Mesenchymal stem cell (in vitro differentiated cells and primary cell): ENCODE measurements at regions not wholly inside any gene's neighbourhood (a gene's known extent, or its start where the extent isn't known, plus 50 kb on each side); places are given as distances from the start of the nearest gene placed in this dataset.
A peak's percentile ranks its signal among the peaks of the same experiment; 100 is the strongest.

ENCODE experiments used
- DNase-seq: peaks from one replicate; pipeline ENCODE4 v3.0.0-alpha.2; 2013
- H2AFZ ChIP-seq: one replicate; pipeline ENCODE4 v1.6.1; 2013; ENCODE audit warnings: low read depth, mild to moderate bottlenecking, control low read depth, inconsistent platforms, low read length, moderate library complexity
- H2AK5ac ChIP-seq: 2 replicates; pipeline ENCODE4 v1.6.1; 2013; ENCODE audit warnings: low read length, moderate library complexity, mild to moderate bottlenecking, inconsistent platforms; ENCODE audit not compliant: severe bottlenecking
- H2BK120ac ChIP-seq: one replicate; pipeline ENCODE4 v1.6.1; 2013; ENCODE audit warnings: low read depth, mild to moderate bottlenecking, inconsistent platforms, low read length, moderate library complexity
- H2BK12ac ChIP-seq, 2 experiments: one replicate each; pipeline ENCODE4 v1.6.1; 2013; ENCODE audit warnings: inconsistent platforms in 2 of 2, low read length in 2 of 2, mild to moderate bottlenecking in 2 of 2, moderate library complexity in 2 of 2, control low read depth in 1 of 2
- H2BK15ac ChIP-seq: one replicate; pipeline ENCODE4 v1.6.1; 2013; ENCODE audit warnings: mild to moderate bottlenecking, low read depth, inconsistent platforms; ENCODE audit not compliant: poor library complexity, severe bottlenecking
- H2BK5ac ChIP-seq: 2 replicates; pipeline ENCODE4 v1.6.1; 2013; ENCODE audit warnings: low read depth, mild to moderate bottlenecking, low read length, control low read depth, inconsistent platforms; ENCODE audit not compliant: poor library complexity, severe bottlenecking
- H3K14ac ChIP-seq, 2 experiments: one replicate each; pipeline ENCODE4 v1.6.1; 2013; ENCODE audit warnings: inconsistent platforms in 2 of 2, low read length in 2 of 2, control low read depth in 1 of 2, mild to moderate bottlenecking in 1 of 2, moderate library complexity in 1 of 2
- H3K18ac ChIP-seq, 2 experiments: one replicate each; pipeline ENCODE4 v1.6.1; 2013; ENCODE audit warnings: inconsistent platforms in 2 of 2, low read length in 2 of 2, control low read depth in 1 of 2, low read depth in 1 of 2, mild to moderate bottlenecking in 1 of 2
- H3K23ac ChIP-seq, 2 experiments: one replicate each; pipeline ENCODE4 v1.6.1; 2013; ENCODE audit warnings: inconsistent platforms in 2 of 2, low read length in 2 of 2, mild to moderate bottlenecking in 2 of 2, moderate library complexity in 2 of 2, control low read depth in 1 of 2
- H3K27ac ChIP-seq: 2 replicates; pipeline ENCODE4 v1.5.1; 2013; ENCODE audit warnings: mild to moderate bottlenecking, moderate library complexity, low read length, control low read depth, inconsistent platforms; ENCODE audit not compliant: poor library complexity, severe bottlenecking
- H3K27me3 ChIP-seq, 2 experiments: 2 replicates each; pipeline versions ENCODE4 v1.6.1 to v1.7.0; 2013; ENCODE audit warnings: low read length in 2 of 2, mild to moderate bottlenecking in 2 of 2, moderate library complexity in 2 of 2, control low read depth in 1 of 2, inconsistent platforms in 1 of 2; ENCODE audit not compliant: control insufficient read depth in 1 of 2, insufficient read depth in 1 of 2
- H3K36me3 ChIP-seq, 2 experiments: 2 replicates each; pipeline versions ENCODE4 v1.6.1 to v1.7.0; 2013; ENCODE audit warnings: low read length in 2 of 2, control low read depth in 1 of 2, inconsistent platforms in 1 of 2, low read depth in 1 of 2, mild to moderate bottlenecking in 1 of 2; ENCODE audit not compliant: insufficient read depth in 2 of 2, control insufficient read depth in 1 of 2
- H3K4ac ChIP-seq, 2 experiments: one replicate each; pipeline ENCODE4 v1.6.1; 2013; ENCODE audit warnings: inconsistent platforms in 2 of 2, low read length in 2 of 2, mild to moderate bottlenecking in 2 of 2, moderate library complexity in 2 of 2, control low read depth in 1 of 2, low read depth in 1 of 2
- H3K4me1 ChIP-seq: 2 replicates; pipeline ENCODE4 v1.6.1; 2013; ENCODE audit warnings: low read depth, low read length, control low read depth; ENCODE audit not compliant: control insufficient read depth, insufficient read depth
- H3K4me2 ChIP-seq: 2 replicates; pipeline ENCODE4 v1.6.1; 2013; ENCODE audit warnings: low read length, mild to moderate bottlenecking, inconsistent platforms; ENCODE audit not compliant: poor library complexity, severe bottlenecking
- H3K4me3 ChIP-seq, 2 experiments: 2 replicates each; pipeline versions ENCODE4 v1.5.1 to v1.7.0; 2013; ENCODE audit warnings: low read length in 2 of 2, mild to moderate bottlenecking in 2 of 2, control low read depth in 1 of 2, low read depth in 1 of 2; ENCODE audit not compliant: insufficient read depth in 1 of 2
- H3K79me1 ChIP-seq: replicated peaks from 2 replicates; pipeline ENCODE4 v1.6.1; 2013; ENCODE audit warnings: mild to moderate bottlenecking, control low read depth, low read length, inconsistent platforms; ENCODE audit not compliant: poor library complexity, severe bottlenecking
- H3K9ac ChIP-seq: 2 replicates; pipeline ENCODE4 v1.7.0; 2013; ENCODE audit warnings: mild to moderate bottlenecking, low read length, moderate library complexity
- H3K9me3 ChIP-seq: 2 replicates; pipeline ENCODE4 v1.7.0; 2013; ENCODE audit warnings: mild to moderate bottlenecking, low read length; ENCODE audit not compliant: control insufficient read depth
- H4K8ac ChIP-seq: one replicate; pipeline ENCODE4 v1.6.1; 2013; ENCODE audit warnings: inconsistent platforms, mild to moderate bottlenecking, low read length, moderate library complexity
- H4K91ac ChIP-seq: one replicate; pipeline ENCODE4 v1.6.1; 2013; ENCODE audit warnings: mild to moderate bottlenecking, low read length, inconsistent platforms
- WGBS: methylation state at CpG from one replicate; pipeline ENCODE4 v1.1.7; 2013; ENCODE audit warnings: mixed read lengths; 5-methylcytosine and 5-hydroxymethylcytosine counted together

GRCh38 chr10:78328592-78329404, 295.1 kb downstream of the RPS24 start:
- Histone ChIP-seq H3K36me3 (peaks cover 0 to 6% of the 10 kb centered on the region in 2 experiments), H3K4me2 (no peak overlapping the region), H3K4me1 (peaks cover 11% of the 10 kb centered on the region), H2AK5ac (no peak overlapping the region), H3K4ac (no peak overlapping the region), H2BK5ac (no peak overlapping the region), H3K14ac (no peak overlapping the region), H3K27me3 (no peaks in the 10 kb centered on the region), H3K23ac (no peak overlapping the region), H3K9ac (no peak overlapping the region), H4K91ac (no peak overlapping the region), H3K18ac (no peak overlapping the region), H2BK12ac (no peak overlapping the region), H3K79me1 (no peaks in the 10 kb centered on the region), H3K27ac (no peak overlapping the region), H2BK15ac (no peak overlapping the region), H2BK120ac (no peak overlapping the region), H3K9me3 (peaks cover 37% of the 10 kb centered on the region), H4K8ac (no peak overlapping the region), H3K4me3 (no peak overlapping the region), H2AFZ (no peak overlapping the region)
- DNase-seq = no peak
- WGBS = 83% methylated on average over 10 of the region's 10 CpGs

GRCh38 chr10:78330884-78331283, 297.2 kb downstream of the RPS24 start:
- peak overlapping the region in 1 of 2 experiments; percentile 4 for H3K4ac ChIP-seq
- no peak overlapping the region for H2BK15ac ChIP-seq
- no peak overlapping the region for H2AFZ ChIP-seq
- WGBS = 88% methylated on average over 4 of the region's 4 CpGs
- no peak overlapping the region for H3K18ac ChIP-seq
- no peaks in the 10 kb centered on the region for H3K79me1 ChIP-seq
- H3K27me3 ChIP-seq = no peaks in the 10 kb centered on the region
- H3K9ac ChIP-seq = no peak overlapping the region
- peaks cover 21% of the 10 kb centered on the region for H3K9me3 ChIP-seq
- H3K36me3 ChIP-seq = peaks cover 0 to 6% of the 10 kb centered on the region in 2 experiments
- peaks cover 18% of the 10 kb centered on the region for H3K4me1 ChIP-seq
- H2AK5ac ChIP-seq = peak overlapping the region; percentile 29
- no peak overlapping the region for H3K4me2 ChIP-seq
- no peak overlapping the region for H4K8ac ChIP-seq
- H4K91ac ChIP-seq = no peak overlapping the region
- H3K14ac ChIP-seq = no peak overlapping the region
- H3K27ac ChIP-seq = no peak overlapping the region
- DNase-seq = no peak
- no peak overlapping the region for H3K23ac ChIP-seq
- no peak overlapping the region for H3K4me3 ChIP-seq
- no peak overlapping the region for H2BK5ac ChIP-seq
- H2BK120ac ChIP-seq = no peak overlapping the region
- no peak overlapping the region for H2BK12ac ChIP-seq

GRCh38 chr10:78331391-78331922, 297.8 kb downstream of the RPS24 start:
- Histone ChIP-seq H2AK5ac (no peak overlapping the region), H2BK12ac (no peak overlapping the region), H3K79me1 (no peaks in the 10 kb centered on the region), H3K27ac (peak overlapping the region; percentile 17), H4K8ac (peak overlapping the region; percentile 67), H4K91ac (no peak overlapping the region), H3K4me3 (peak overlapping the region in 1 of 2 experiments; percentile 8), H3K4me1 (peaks cover 24% of the 10 kb centered on the region), H2BK120ac (peak overlapping the region; percentile 9), H3K14ac (no peak overlapping the region), H3K4ac (peak overlapping the region in 1 of 2 experiments; percentile 4), H2BK5ac (no peak overlapping the region), H3K9me3 (peaks cover 15% of the 10 kb centered on the region), H3K4me2 (no peak overlapping the region), H3K9ac (peak overlapping the region; percentile 72), H2BK15ac (peak overlapping the region; percentile 2), H3K36me3 (peaks cover 0 to 6% of the 10 kb centered on the region in 2 experiments), H3K27me3 (no peaks in the 10 kb centered on the region), H2AFZ (no peak overlapping the region), H3K23ac (no peak overlapping the region), H3K18ac (peak overlapping the region in 1 of 2 experiments; percentile 45)
- DNase-seq = peak; percentile 41
- 45% methylated on average over 6 of the region's 6 CpGs for WGBS

GRCh38 chr10:78332012-78332411, 298.3 kb downstream of the RPS24 start:
- Histone ChIP-seq H2BK120ac (no peak overlapping the region), H2AFZ (no peak overlapping the region), H2BK15ac (no peak overlapping the region), H3K27me3 (no peaks in the 10 kb centered on the region), H3K27ac (no peak overlapping the region), H3K9me3 (peaks cover 10% of the 10 kb centered on the region), H3K14ac (no peak overlapping the region), H4K8ac (no peak overlapping the region), H3K23ac (no peak overlapping the region), H4K91ac (no peak overlapping the region), H2BK5ac (no peak overlapping the region), H2AK5ac (peak overlapping the region; percentile 14), H3K4me1 (peaks cover 27% of the 10 kb centered on the region), H3K9ac (peak overlapping the region; percentile 72), H3K4me3 (peak overlapping the region in 1 of 2 experiments; percentile 8), H3K4me2 (no peak overlapping the region), H3K36me3 (peaks cover 0 to 6% of the 10 kb centered on the region in 2 experiments), H3K18ac (no peak overlapping the region), H3K4ac (no peak overlapping the region), H2BK12ac (no peak overlapping the region), H3K79me1 (no peaks in the 10 kb centered on the region)
- WGBS = 95% methylated on average over 7 of the region's 7 CpGs
- no peak for DNase-seq
